Right atrium auricular region (tissue), 2 donors: ENCODE measurements at regions not wholly inside any gene's neighbourhood (a gene's known extent, or its start where the extent isn't known, plus 50 kb on each side); places are given as distances from the start of the nearest gene placed in this dataset.

Source experiments
- DNase-seq: peaks from one replicate; pipeline ENCODE4 v3.0.0-alpha.2; 2019; ENCODE audit warnings: low spot score
- H3K27ac ChIP-seq, 2 donors: fragments of 200-600 bp; sonication (generic); 1 replicate in 1 of 2; 2 replicates in 1 of 2; pipeline ENCODE4 v1.5.1; 2016 to 2019
- H3K27me3 ChIP-seq, 2 donors: fragments of 200-600 bp; sonication (generic); one replicate each; pipeline versions ENCODE4 v1.5.1 to v1.6.0; 2017 to 2019
- H3K36me3 ChIP-seq: fragments of 200-600 bp; sonication (generic); one replicate; pipeline ENCODE4 v1.5.1; 2016
- H3K4me1 ChIP-seq, 2 donors: fragments of 200-600 bp; sonication (generic); one replicate each; pipeline versions ENCODE4 v1.5.1 to v1.6.0; 2017 to 2019
- H3K4me3 ChIP-seq, 2 donors: fragments of 200-600 bp; sonication (generic); 1 replicate in 1 of 2; 2 replicates in 1 of 2; pipeline ENCODE4 v1.5.1; 2017 to 2019; ENCODE audit warnings: mild to moderate bottlenecking in 1 of 2, moderate library complexity in 1 of 2
- H3K9me3 ChIP-seq, 2 donors: fragments of 200-600 bp; sonication (generic); one replicate each; pipeline ENCODE4 v1.5.1; 2019
- CTCF ChIP-seq, 2 donors: fragments of 200-600 bp; sonication (generic); IDR thresholded peaks; one replicate each; pipeline ENCODE4 v1.5.1; 2019; ENCODE audit warnings: antibody characterized with exemption in 2 of 2

DNA sequence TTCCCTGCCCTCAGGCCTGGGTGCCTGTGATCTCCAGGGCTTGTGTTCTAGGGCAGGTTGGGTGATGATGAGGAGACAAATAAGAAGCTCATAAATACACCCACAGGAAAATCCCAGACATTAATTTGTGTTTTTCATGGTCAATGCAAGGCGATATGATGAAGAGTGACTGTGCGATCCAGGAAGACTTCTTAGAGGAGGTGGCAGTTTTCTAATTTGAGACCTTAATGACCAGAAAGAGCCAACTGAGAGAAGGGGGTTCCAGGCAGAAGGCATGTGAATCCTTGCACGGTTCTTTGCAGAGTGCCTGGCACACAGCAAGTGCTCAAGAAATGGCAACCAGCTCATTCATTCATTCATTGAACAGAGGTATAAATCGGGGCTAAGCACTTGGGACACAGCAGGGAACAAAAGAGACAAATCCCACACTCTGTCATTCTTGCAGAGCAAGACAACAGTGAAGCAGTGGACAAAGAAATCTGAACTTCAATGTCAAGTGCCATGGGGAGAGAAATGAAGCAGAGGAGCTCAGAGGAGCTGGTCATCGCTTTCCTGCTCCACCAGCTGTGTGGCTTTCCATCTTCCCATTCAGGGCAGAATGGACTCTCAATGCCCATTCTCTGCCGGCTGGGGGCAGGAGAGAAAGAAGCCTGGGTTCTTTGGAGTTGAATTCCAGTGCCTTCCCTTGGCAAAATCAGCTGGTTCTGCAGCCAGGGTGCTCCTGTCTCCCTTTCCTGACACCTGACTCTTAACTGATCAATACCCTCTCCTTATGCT is 128.3 kb downstream of the AACS start:
- DNase-seq = no peak
- no peaks in the 10 kb centered on the region for H3K36me3 ChIP-seq
- TF ChIP-seq CTCF (IDR thresholded peaks at IDR 0.05) = no peak
- H3K4me3 ChIP-seq = no peak overlapping the region
- H3K27ac ChIP-seq = no peak overlapping the region
- peaks cover 0 to 3% of the 10 kb centered on the region in 2 donors for H3K4me1 ChIP-seq
- peaks cover 7 to 13% of the 10 kb centered on the region in 2 donors for H3K27me3 ChIP-seq
- no peaks in the 10 kb centered on the region for H3K9me3 ChIP-seq

DNA sequence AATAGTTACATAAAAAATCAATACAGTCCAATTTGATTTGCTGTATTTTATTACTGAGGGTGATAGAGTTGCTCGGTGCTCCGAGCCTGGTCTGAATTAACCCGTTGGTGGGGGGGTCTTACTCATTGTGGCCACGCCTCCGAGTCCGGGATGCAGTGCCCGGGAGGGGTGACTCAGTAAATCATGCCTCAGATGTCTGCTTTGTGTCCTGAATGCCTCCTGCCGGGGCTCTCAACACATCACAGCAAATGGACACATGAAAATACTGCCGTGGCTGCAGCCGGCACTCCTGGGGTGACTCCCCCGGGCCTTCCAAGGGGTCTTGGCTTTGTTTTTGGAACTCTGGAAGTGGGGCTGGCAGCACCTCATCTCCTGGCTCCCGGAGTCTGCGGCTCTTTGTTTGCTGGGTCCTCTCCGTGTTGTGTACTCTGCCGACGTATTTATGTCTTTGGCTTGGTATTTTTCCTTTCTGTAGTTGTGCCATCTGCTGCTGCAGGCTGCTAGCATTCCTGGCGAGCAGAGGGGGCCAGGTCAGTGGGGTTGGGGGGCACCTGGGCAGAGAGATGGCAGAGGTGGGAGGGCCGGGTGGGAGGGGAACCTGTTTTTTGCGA is 129.0 kb downstream of the AACS start:
- Histone ChIP-seq H3K27me3 (peaks cover 6 to 10% of the 10 kb centered on the region in 2 donors), H3K9me3 (no peaks in the 10 kb centered on the region), H3K4me1 (peaks cover 0 to 3% of the 10 kb centered on the region in 2 donors), H3K36me3 (no peaks in the 10 kb centered on the region), H3K4me3 (no peak overlapping the region), H3K27ac (no peak overlapping the region)
- DNase-seq = no peak
- no peak for TF ChIP-seq CTCF (IDR thresholded peaks at IDR 0.05)

GRCh38 chr12:125194987-125195386 is 129.8 kb downstream of the AACS start:
- no peak for DNase-seq

GRCh38 chr12:125197326-125197725 is 132.1 kb downstream of the AACS start:
- Histone ChIP-seq H3K36me3 (no peaks in the 10 kb centered on the region), H3K9me3 (no peaks in the 10 kb centered on the region), H3K4me3 (no peak overlapping the region), H3K4me1 (peaks cover 0 to 3% of the 10 kb centered on the region in 2 donors), H3K27me3 (peaks cover 0 to 10% of the 10 kb centered on the region in 2 donors), H3K27ac (no peak overlapping the region)
- DNase-seq = no peak
- no peak for TF ChIP-seq CTCF (IDR thresholded peaks at IDR 0.05)

More at GRCh38 chr12:125194987-125195386, 129.8 kb downstream of the AACS start:
- Histone ChIP-seq H3K36me3 (no peaks in the 10 kb centered on the region), H3K9me3 (no peaks in the 10 kb centered on the region), H3K27me3 (peaks cover 0 to 10% of the 10 kb centered on the region in 2 donors), H3K4me1 (peaks cover 0 to 3% of the 10 kb centered on the region in 2 donors), H3K4me3 (no peak overlapping the region), H3K27ac (no peak overlapping the region)
- TF ChIP-seq CTCF (IDR thresholded peaks at IDR 0.05) = no peak

GRCh38 chr12:125198652-125199051 is 133.4 kb downstream of the AACS start:
- Histone ChIP-seq H3K9me3 (no peaks in the 10 kb centered on the region), H3K4me1 (peaks cover 0 to 3% of the 10 kb centered on the region in 2 donors), H3K27ac (no peak overlapping the region), H3K27me3 (no peaks in the 10 kb centered on the region), H3K36me3 (no peaks in the 10 kb centered on the region), H3K4me3 (no peak overlapping the region)
- no peak for DNase-seq
- no peak for TF ChIP-seq CTCF (IDR thresholded peaks at IDR 0.05)
